K562 (cell line): ENCODE measurements at regions not wholly inside any gene's neighbourhood (a gene's known extent, or its start where the extent isn't known, plus 50 kb on each side); places are given as distances from the start of the nearest gene placed in this dataset.

Source experiments
- ATAC-seq: fragments of 200-7000 bp; cut with Tn5 transposase; 3 replicates; pipeline ENCODE4 v1.9.1; 2020; ENCODE audit warnings: moderate library complexity
- BruUV-seq: library from RNA; stranded (reverse); fragments of 400-500 nt; replicated peaks from 2 replicates; lab custom pipeline; 2021; lab: Mats Ljungman, UMichigan
- CTCF ChIA-PET: fragments of 300-600 bp; formaldehyde crosslinking; extraction: SDS; loops from one replicate; lab custom pipeline; 2021; ENCODE audit warnings: low intra/inter-chr PET ratio; lab: Yijun Ruan, JAX
- POLR2A ChIA-PET: fragments of 300-600, 350-650 bp; sonication (Branson Sonifier 250); formaldehyde crosslinking; extraction: SDS; loops from one replicate; lab custom pipeline; 2021; ENCODE audit warnings: antibody characterized with exemption, inconsistent platforms; lab: Yijun Ruan, JAX
- DNase-seq, 4 experiments: peaks; one replicate each; pipeline versions ENCODE4 v3.0.0 to v3.0.0-alpha.2; 2011 to 2018; ENCODE audit warnings: low spot score in 3 of 4, mixed read lengths in 3 of 4; ENCODE audit errors: extremely low read depth in 1 of 4
- FAIRE-seq: peaks from 2 replicates; lab custom pipeline; 2011; peaks lifted over from hg19 to GRCh38; lab: Jason Lieb, UNC
- H2AFZ ChIP-seq: 2 replicates; pipeline ENCODE4 v1.6.0; 2011; ENCODE audit warnings: low read depth, low read length, control low read depth, inconsistent platforms
- H3K27ac ChIP-seq: fragments of 200-600 bp; 3 replicates; pipeline ENCODE4 v1.8.0; 2011; ENCODE audit warnings: low read depth, mild to moderate bottlenecking, control low read depth, inconsistent platforms, low read length, moderate library complexity, mixed read lengths; ENCODE audit errors: extremely low read depth
- H3K27me3 ChIP-seq, 2 experiments: fragments of 300-600 bp in 1 of 2; 2 replicates in 1 of 2; 3 replicates in 1 of 2; pipeline versions ENCODE4 v1.6.0 to v1.8.0; 2011; ENCODE audit warnings: inconsistent platforms in 2 of 2, low read length in 2 of 2, mild to moderate bottlenecking in 1 of 2, mixed read lengths in 1 of 2, moderate library complexity in 1 of 2; ENCODE audit not compliant: control insufficient read depth in 2 of 2, insufficient read depth in 2 of 2
- H3K36me3 ChIP-seq: fragments of 300-600 bp; 3 replicates; pipeline ENCODE4 v1.8.0; 2011; ENCODE audit warnings: mild to moderate bottlenecking, low read length, inconsistent platforms; ENCODE audit not compliant: control insufficient read depth, insufficient read depth
- H3K4me1 ChIP-seq, 2 experiments: fragments of 200-600 bp in 1 of 2; replicated peaks in 1 of 2; 2 replicates in 1 of 2; 3 replicates in 1 of 2; pipeline versions ENCODE4 v1.5.1 to v1.8.0; 2011; ENCODE audit warnings: inconsistent platforms in 2 of 2, low read length in 2 of 2, mild to moderate bottlenecking in 1 of 2, mixed read lengths in 1 of 2, moderate library complexity in 1 of 2; ENCODE audit not compliant: control insufficient read depth in 2 of 2, insufficient read depth in 2 of 2
- H3K4me2 ChIP-seq: 2 replicates; pipeline ENCODE4 v1.6.1; 2011; ENCODE audit warnings: low read length, control low read depth, inconsistent platforms, mixed read lengths; ENCODE audit not compliant: insufficient read depth
- H3K4me3 ChIP-seq: fragments of 200-600 bp; sonication (generic), shearing (Covaris generic); 2 replicates; pipeline ENCODE4 v1.5.1; 2016; ENCODE audit warnings: control low read depth, inconsistent platforms
- H3K79me2 ChIP-seq: fragments of 200-600 bp; 3 replicates; pipeline ENCODE4 v1.8.0; 2011; ENCODE audit warnings: low read length, inconsistent platforms; ENCODE audit not compliant: control insufficient read depth, insufficient read depth
- H3K9ac ChIP-seq, 2 experiments: 2 replicates each; pipeline versions ENCODE4 v1.6.0 to v1.6.1; 2011; ENCODE audit warnings: low read depth in 2 of 2, low read length in 2 of 2, control low read depth in 1 of 2, inconsistent platforms in 1 of 2, mild to moderate bottlenecking in 1 of 2, mixed read lengths in 1 of 2; ENCODE audit not compliant: insufficient read depth in 1 of 2
- H3K9me1 ChIP-seq: one replicate; pipeline ENCODE4 v1.6.0; 2011; ENCODE audit warnings: inconsistent platforms, mild to moderate bottlenecking, low read length, moderate library complexity; ENCODE audit not compliant: control insufficient read depth, insufficient read depth
- H3K9me3 ChIP-seq: replicated peaks from 2 replicates; pipeline ENCODE4 v1.5.1; 2011; ENCODE audit warnings: low read depth, low read length, inconsistent platforms; ENCODE audit not compliant: control insufficient read depth, insufficient read depth
- H4K20me1 ChIP-seq: replicated peaks from 2 replicates; pipeline ENCODE4 v1.6.1; 2011; ENCODE audit warnings: low read length, inconsistent platforms, mixed read lengths; ENCODE audit not compliant: control insufficient read depth, insufficient read depth
- ARID2 ChIP-seq: fragments of 450-650 bp; IDR thresholded peaks from 2 replicates; pipeline ENCODE4 v1.6.1; 2017; ENCODE audit warnings: antibody characterized with exemption, mild to moderate bottlenecking
- CSDE1 ChIP-seq, 2 experiments: fragments of 450-650 bp; IDR thresholded peaks; 2 replicates each; pipeline ENCODE4 v1.6.1; 2016; ENCODE audit warnings: mild to moderate bottlenecking in 1 of 2
- FOXK1 ChIP-seq: sonication (generic); formaldehyde crosslinking; IDR thresholded peaks from 2 replicates; pipeline ENCODE4 v1.8.0; 2022; ENCODE audit warnings: missing genetic modification reagents, mild to moderate bottlenecking, borderline replicate concordance
- HMGXB4 ChIP-seq: sonication (generic); formaldehyde crosslinking; IDR thresholded peaks from 2 replicates; pipeline ENCODE4 v1.8.1; 2023; ENCODE audit warnings: mild to moderate bottlenecking, missing genetic modification reagents
- NBN ChIP-seq: fragments of 450-650 bp; IDR thresholded peaks from 2 replicates; pipeline ENCODE4 v1.6.1; 2016; ENCODE audit warnings: low read depth, mild to moderate bottlenecking
- NFXL1 ChIP-seq: fragments of 450-650 bp; formaldehyde crosslinking; IDR thresholded peaks from 2 replicates; pipeline ENCODE4 v1.4.0; 2021; ENCODE audit warnings: mild to moderate bottlenecking
- PCBP2 ChIP-seq: fragments of 200-400 bp; formaldehyde crosslinking; IDR thresholded peaks from 2 replicates; pipeline ENCODE4 v1.6.1; 2018; ENCODE audit warnings: low read length, low read depth, mild to moderate bottlenecking, moderate library complexity; ENCODE audit not compliant: poor library complexity, severe bottlenecking
- RNF2 ChIP-seq: sonication (generic); IDR thresholded peaks from 2 replicates; pipeline ENCODE4 v1.6.1; 2016
- SMARCB1 ChIP-seq: IDR thresholded peaks from 2 replicates; pipeline ENCODE4 v1.6.1; 2011; ENCODE audit warnings: improper control_type of control experiment, low read depth; ENCODE audit not compliant: insufficient read length
- TEAD2 ChIP-seq: fragments of 450-650 bp; IDR thresholded peaks from 2 replicates; pipeline ENCODE4 v1.6.1; 2016; ENCODE audit warnings: missing genetic modification characterization, control low read depth, missing compliant biosample characterization
- ZNF175 ChIP-seq: fragments of 200-800 bp; sonication (Bioruptor generic); IDR thresholded peaks from 2 replicates; pipeline ENCODE4 v1.6.1; 2016; ENCODE audit warnings: low read depth, mild to moderate bottlenecking, missing genetic modification characterization, missing compliant biosample characterization
- ZNF23 ChIP-seq: fragments of 250-450 bp; sonication (Bioruptor Pico); IDR thresholded peaks from 2 replicates; pipeline ENCODE4 v1.4.0; 2020; ENCODE audit warnings: mild to moderate bottlenecking
- ZNF232 ChIP-seq: sonication (generic); formaldehyde crosslinking; IDR thresholded peaks from 2 replicates; pipeline ENCODE4 v1.8.0; 2022; ENCODE audit warnings: mild to moderate bottlenecking, missing genetic modification reagents
- ZNF41 ChIP-seq: fragments of 250-450 bp; sonication (Bioruptor Pico); conservative IDR thresholded peaks from 2 replicates; pipeline ENCODE4 v1.4.0; 2020; ENCODE audit warnings: mild to moderate bottlenecking
- ZNF518B ChIP-seq: fragments of 250-450 bp; sonication (Bioruptor Pico); IDR thresholded peaks from 2 replicates; pipeline ENCODE4 v1.5.0; 2021; ENCODE audit warnings: mild to moderate bottlenecking, moderate library complexity
- ZNF583 ChIP-seq: fragments of 250-450 bp; sonication (Bioruptor Pico); IDR thresholded peaks from 2 replicates; pipeline ENCODE4 v1.4.0; 2020
- WGBS: fragments of 100-300 bp; shearing (Covaris generic); methylation state at CpG from one replicate; pipeline ENCODE4 v1.1.6; 2016; ENCODE audit warnings: low coverage, mixed read lengths; ENCODE audit not compliant: insufficient coverage; ENCODE audit errors: missing lambda C conversion rate; 5-methylcytosine and 5-hydroxymethylcytosine counted together
- in situ Hi-C: fragments of 300-500 bp; cut with MboI; formaldehyde crosslinking; loops from 4 replicates; pipeline ENCODE4 v1.15.0; 2018; ENCODE audit warnings: inconsistent platforms, mixed read lengths
- intact Hi-C: fragments of 100-400 bp; cut with micrococcal nuclease; formaldehyde crosslinking; loops from 2 replicates; pipeline ENCODE4 v1.14.2; 2022

GRCh38 chr9:7910426-7911020 is 110.9 kb upstream of the DMAC1 start (continued):
- TF ChIP-seq ARID2 (no peak), ZNF232 (no peak), NFXL1 (CRISPR knock-in tag) (no peak), CSDE1 (IDR thresholded peaks at IDR 0.05) (no peak), NBN (no peak)

- TF ChIP-seq RNF2: no peak
- TF ChIP-seq ZNF518B (CRISPR knock-in tag): no peak
- no peak for TF ChIP-seq HMGXB4 (CRISPR knock-in tag)
- TF ChIP-seq PCBP2: no peak
- TF ChIP-seq ZNF583: no peak
- TF ChIP-seq ZNF23: no peak
- no peak for TF ChIP-seq SMARCB1
- no peak for TF ChIP-seq FOXK1 (CRISPR knock-in tag)
- no peak for TF ChIP-seq ZNF175 (CRISPR knock-in tag)
- TF ChIP-seq TEAD2 (tag): no peak
- no peak for TF ChIP-seq ZNF41
- H3K27me3 ChIP-seq: no peaks in the 10 kb centered on the region
- CTCF ChIA-PET: no interaction called here
- no TSS peak for BruUV-seq
- H3K27ac ChIP-seq: no peak overlapping the region
- in situ Hi-C loops (no loop called here), intact Hi-C loops (no loop called here)
- WGBS: 0% methylated on average over 5 of the region's 5 CpGs
- H4K20me1 ChIP-seq: no peaks in the 10 kb centered on the region
- H3K4me1 ChIP-seq: no peaks in the 10 kb centered on the region
- no peaks in the 10 kb centered on the region for H3K9me1 ChIP-seq
- no peak overlapping the region for H3K4me3 ChIP-seq
- no peak overlapping the region for H2AFZ ChIP-seq
- DNase-seq: no peak
- no peaks in the 10 kb centered on the region for H3K79me2 ChIP-seq
- H3K4me2 ChIP-seq: no peak overlapping the region
- H3K36me3 ChIP-seq: no peaks in the 10 kb centered on the region
- H3K9ac ChIP-seq: no peak overlapping the region
- FAIRE-seq: no peak
- no peak for ATAC-seq
- no peaks in the 10 kb centered on the region for H3K9me3 ChIP-seq
- POLR2A ChIA-PET: no interaction called here
These were observed 110.0 kb upstream of the DMAC1 start for GRCh38 chr9:7909537-7909936.
